OCI-LY7 (cell line): ENCODE measurements at regions not wholly inside any gene's neighbourhood (a gene's known extent, or its start where the extent isn't known, plus 50 kb on each side); places are given as distances from the start of the nearest gene placed in this dataset.

Experiments
- BruUV-seq: library from RNA; stranded (reverse); fragments of 400-500 nt; replicated peaks from 2 replicates; lab custom pipeline; 2021; lab: Mats Ljungman, UMichigan
- CTCF ChIA-PET: fragments of 300-600 bp; sonication (Branson Sonifier 250); formaldehyde crosslinking; loops from one replicate; lab custom pipeline; 2022; ENCODE audit warnings: antibody characterized with exemption; ENCODE audit not compliant: unreplicated experiment; lab: Charles Lee
- POLR2A ChIA-PET: fragments of 300-600 bp; sonication (Branson Sonifier 250); formaldehyde crosslinking; loops from one replicate; lab custom pipeline; 2022; ENCODE audit warnings: antibody characterized with exemption; lab: Charles Lee
- DNase-seq: peaks from one replicate; pipeline ENCODE4 v3.0.0-alpha.2; 2015; ENCODE audit warnings: low spot score
- H2AFZ ChIP-seq: fragments of 200-600 bp; sonication (generic), shearing (Covaris generic); 2 replicates; pipeline ENCODE4 v1.6.1; 2014; ENCODE audit warnings: mild to moderate bottlenecking, antibody characterized with exemption, low read length, moderate library complexity
- H3K27ac ChIP-seq: fragments of 200-600 bp; sonication (generic); 2 replicates; pipeline ENCODE4 v1.5.1; 2014; ENCODE audit warnings: mixed run types, low read depth, mild to moderate bottlenecking, moderate library complexity, low read length, inconsistent platforms; ENCODE audit not compliant: poor library complexity, severe bottlenecking
- H3K36me3 ChIP-seq: fragments of 200-600 bp; sonication (generic); 2 replicates; pipeline ENCODE4 v1.6.1; 2014; ENCODE audit warnings: mild to moderate bottlenecking, antibody characterized with exemption, low read length, moderate library complexity, mixed read lengths; ENCODE audit not compliant: insufficient read depth
- H3K4me1 ChIP-seq: fragments of 200-600 bp; sonication (generic); 2 replicates; pipeline ENCODE4 v1.5.1; 2014; ENCODE audit warnings: mild to moderate bottlenecking, low read length; ENCODE audit not compliant: insufficient read depth, poor library complexity, severe bottlenecking
- H3K4me2 ChIP-seq: fragments of 200-600 bp; sonication (generic); 2 replicates; pipeline ENCODE4 v1.6.1; 2014; ENCODE audit warnings: mild to moderate bottlenecking, low read length
- H3K4me3 ChIP-seq: fragments of 200-600 bp; sonication (generic); 2 replicates; pipeline ENCODE4 v1.5.1; 2014; ENCODE audit warnings: mild to moderate bottlenecking, low read depth, low read length; ENCODE audit not compliant: poor library complexity, severe bottlenecking
- H3K79me2 ChIP-seq: fragments of 200-600 bp; sonication (generic); 2 replicates; pipeline ENCODE4 v1.6.1; 2016; ENCODE audit warnings: low read depth, mild to moderate bottlenecking, low read length, moderate library complexity, mixed read lengths; ENCODE audit not compliant: insufficient read depth
- H3K9me2 ChIP-seq: fragments of 200-600 bp; sonication (generic); 2 replicates; pipeline ENCODE4 v1.6.1; 2016; ENCODE audit warnings: mild to moderate bottlenecking, low read length, mixed read lengths; ENCODE audit not compliant: insufficient read depth
- H3K9me3 ChIP-seq: fragments of 200-600 bp; sonication (generic); 2 replicates; pipeline ENCODE4 v1.6.1; 2014; ENCODE audit warnings: mild to moderate bottlenecking, mixed run types, low read length, mixed read lengths
- H4K20me1 ChIP-seq: fragments of 200-600 bp; sonication (generic); 2 replicates; pipeline ENCODE4 v1.6.1; 2014; ENCODE audit warnings: mild to moderate bottlenecking, antibody characterized with exemption, low read length, moderate library complexity, mixed read lengths; ENCODE audit not compliant: insufficient read depth
- CTCF ChIP-seq: fragments of 200-600 bp; sonication (generic); conservative IDR thresholded peaks from 2 replicates; pipeline ENCODE4 v1.5.1; 2014; ENCODE audit warnings: mild to moderate bottlenecking, antibody characterized with exemption, low read length, moderate library complexity, mixed read lengths
- EZH2phosphoT487 ChIP-seq: fragments of 200-600 bp; sonication (generic); IDR thresholded peaks from 2 replicates; pipeline ENCODE4 v1.6.1; 2018; ENCODE audit warnings: low read depth, borderline replicate concordance, mild to moderate bottlenecking, mixed run types, antibody characterized with exemption, low read length, moderate library complexity, mixed read lengths
- intact Hi-C: fragments of 100-400 bp; cut with micrococcal nuclease; formaldehyde crosslinking; loops from one replicate; pipeline ENCODE4 v1.10.0; 2022; ENCODE audit not compliant: unreplicated experiment

- no peaks in the 10 kb centered on the region for H3K4me1 ChIP-seq
- no peaks in the 10 kb centered on the region for H4K20me1 ChIP-seq
- intact Hi-C loops = no loop called here
- BruUV-seq = no TSS peak
- H2AFZ ChIP-seq = no peak overlapping the region
- CTCF ChIA-PET = no interaction called here
- no peak overlapping the region for H3K27ac ChIP-seq
- H3K36me3 ChIP-seq = no peaks in the 10 kb centered on the region
- no peak overlapping the region for H3K4me3 ChIP-seq
- H3K4me2 ChIP-seq = no peak overlapping the region
- no peak for DNase-seq
- TF ChIP-seq CTCF (no peak), EZH2phosphoT487 (no peak)
- POLR2A ChIA-PET = no interaction called here
- H3K9me3 ChIP-seq = no peaks in the 10 kb centered on the region
- no peaks in the 10 kb centered on the region for H3K79me2 ChIP-seq
- H3K9me2 ChIP-seq = no peaks in the 10 kb centered on the region
These were observed 2036.1 kb upstream of the LRRTM1 start for GRCh38 chr2:82340578-82341053.

- no TSS peak for BruUV-seq
- intact Hi-C loops = no loop called here
- ChIA-PET POLR2A (no interaction called here), CTCF (no interaction called here)
- DNase-seq = no peak
- Histone ChIP-seq H3K27ac (no peak overlapping the region), H3K9me2 (no peaks in the 10 kb centered on the region), H3K79me2 (no peaks in the 10 kb centered on the region), H4K20me1 (no peaks in the 10 kb centered on the region), H2AFZ (no peak overlapping the region), H3K4me3 (no peak overlapping the region), H3K4me2 (no peak overlapping the region), H3K4me1 (no peaks in the 10 kb centered on the region), H3K36me3 (no peaks in the 10 kb centered on the region), H3K9me3 (no peaks in the 10 kb centered on the region)
- no peak for TF ChIP-seq EZH2phosphoT487
- no peak for TF ChIP-seq CTCF
These were observed 2035.3 kb upstream of the LRRTM1 start for GRCh38 chr2:82339805-82340204.

GRCh38 chr2:82333697-82334096, 2029.1 kb upstream of the LRRTM1 start:
- no peaks in the 10 kb centered on the region for H4K20me1 ChIP-seq
- H3K4me3 ChIP-seq = no peak overlapping the region
- H3K9me2 ChIP-seq = no peaks in the 10 kb centered on the region
- H3K79me2 ChIP-seq = no peaks in the 10 kb centered on the region
- no peaks in the 10 kb centered on the region for H3K36me3 ChIP-seq
- H3K9me3 ChIP-seq = no peaks in the 10 kb centered on the region
- ChIA-PET POLR2A (no interaction called here), CTCF (no interaction called here)
- no peak for DNase-seq
- H3K27ac ChIP-seq = no peak overlapping the region
- BruUV-seq = no TSS peak
- no peak overlapping the region for H2AFZ ChIP-seq
- no peak for TF ChIP-seq CTCF
- no peak for TF ChIP-seq EZH2phosphoT487
- intact Hi-C loops = no loop called here
- no peak overlapping the region for H3K4me2 ChIP-seq
- H3K4me1 ChIP-seq = no peaks in the 10 kb centered on the region
